ENCODE measurements at regions not wholly inside any gene's neighbourhood (a gene's known extent, or its start where the extent isn't known, plus 50 kb on each side); places are given as distances from the start of the nearest gene placed in this dataset.
"Not testable (repeated sequence)": the region's sequence is repeated elsewhere in the genome, so short reads cannot be mapped to it uniquely, and the experiment has no call there.

DNA sequence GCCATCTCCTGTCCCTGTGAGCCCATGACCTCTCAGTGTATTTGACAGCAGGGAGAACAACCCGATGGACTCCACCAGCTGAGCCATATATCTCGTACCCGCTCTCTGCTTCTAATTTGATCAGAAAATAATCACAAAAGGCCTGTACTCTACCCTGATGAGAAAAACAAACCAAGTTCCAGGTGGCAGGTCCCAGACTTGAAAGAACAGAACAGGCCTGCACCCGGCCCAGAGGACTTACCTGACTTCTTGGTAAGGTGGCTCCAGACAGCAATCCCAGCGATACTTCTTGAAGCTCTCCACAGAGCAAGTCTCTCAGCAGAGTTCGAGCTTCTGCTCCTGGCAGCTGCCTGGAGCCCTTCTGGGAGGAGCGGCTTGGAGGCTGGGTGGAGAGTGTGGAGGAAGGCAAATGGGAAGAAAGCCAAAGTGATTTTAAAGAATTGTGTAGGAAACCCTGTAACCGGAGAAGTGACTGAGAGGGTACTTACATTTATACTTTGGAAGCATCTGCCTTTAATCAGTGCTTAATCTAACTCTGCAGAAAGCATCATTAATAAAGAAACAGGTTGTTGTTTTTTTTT is 91.6 kb downstream of the SCN11A start:
- intact Hi-C loops (cut with DNase I), result no loop called here

DNA sequence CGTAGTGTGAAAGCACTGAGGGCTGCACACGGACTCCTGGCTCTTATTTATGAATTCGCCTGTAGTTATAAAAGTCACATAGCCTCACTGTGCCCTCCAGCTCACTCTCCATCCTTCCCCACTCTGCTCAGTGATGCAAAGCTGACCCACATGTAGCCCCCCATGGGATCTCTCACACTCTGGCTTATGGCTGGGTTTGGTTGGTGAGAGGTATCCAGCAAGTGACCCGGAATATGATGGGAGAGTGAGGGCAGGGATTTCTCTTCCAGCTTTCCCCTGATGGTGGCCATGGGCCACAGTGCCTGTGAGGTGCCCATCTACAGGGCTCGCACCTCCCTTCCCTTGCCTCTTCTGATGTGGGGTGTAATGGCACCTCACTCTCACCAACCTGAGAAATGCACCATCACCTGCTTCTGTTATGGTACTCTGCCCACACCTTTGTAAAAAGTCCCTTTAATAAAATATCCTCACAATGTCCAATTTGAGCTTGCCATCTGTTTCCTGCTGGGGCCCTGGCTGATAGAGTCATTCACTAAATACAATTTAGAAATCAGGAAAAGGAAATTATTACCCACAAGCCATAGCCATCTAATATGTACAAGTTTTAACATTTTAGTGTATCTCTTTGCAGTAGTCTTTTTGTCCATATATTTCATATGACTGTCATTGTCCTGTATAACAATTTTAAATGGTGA is 93.6 kb downstream of the SCN11A start:
- WGBS, 3 donors, result 81 to 85% (median 85%) methylated on average over 5 of the region's 5 CpGs

More for the DNA sequence above, 91.6 kb downstream of the SCN11A start:
- Histone ChIP-seq H3K27ac (no peak overlapping the region), H3K27me3 (ENCODE audit: insufficient read depth in 3 of 3, low read length in 2 of 3) (no peaks in the 10 kb centered on the region), H3K4me3 (no peak overlapping the region), H3K4me1 (no peaks in the 10 kb centered on the region), H3K36me3 (ENCODE audit: insufficient read depth in 1 of 2, low read depth in 1 of 2) (no peaks in the 10 kb centered on the region), H3K9me3 (no peaks in the 10 kb centered on the region)
- TF ChIP-seq, protein P1, sequence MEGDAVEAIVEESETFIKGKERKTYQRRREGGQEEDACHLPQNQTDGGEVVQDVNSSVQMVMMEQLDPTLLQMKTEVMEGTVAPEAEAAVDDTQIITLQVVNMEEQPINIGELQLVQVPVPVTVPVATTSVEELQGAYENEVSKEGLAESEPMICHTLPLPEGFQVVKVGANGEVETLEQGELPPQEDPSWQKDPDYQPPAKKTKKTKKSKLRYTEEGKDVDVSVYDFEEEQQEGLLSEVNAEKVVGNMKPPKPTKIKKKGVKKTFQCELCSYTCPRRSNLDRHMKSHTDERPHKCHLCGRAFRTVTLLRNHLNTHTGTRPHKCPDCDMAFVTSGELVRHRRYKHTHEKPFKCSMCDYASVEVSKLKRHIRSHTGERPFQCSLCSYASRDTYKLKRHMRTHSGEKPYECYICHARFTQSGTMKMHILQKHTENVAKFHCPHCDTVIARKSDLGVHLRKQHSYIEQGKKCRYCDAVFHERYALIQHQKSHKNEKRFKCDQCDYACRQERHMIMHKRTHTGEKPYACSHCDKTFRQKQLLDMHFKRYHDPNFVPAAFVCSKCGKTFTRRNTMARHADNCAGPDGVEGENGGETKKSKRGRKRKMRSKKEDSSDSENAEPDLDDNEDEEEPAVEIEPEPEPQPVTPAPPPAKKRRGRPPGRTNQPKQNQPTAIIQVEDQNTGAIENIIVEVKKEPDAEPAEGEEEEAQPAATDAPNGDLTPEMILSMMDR (IDR thresholded peaks at IDR 0.05), result no peak
- 49 to 58% (median 52%) methylated on average over 8 of the region's 8 CpGs for WGBS, 3 donors
- no peak for DNase-seq
- ATAC-seq, result no peak

DNA sequence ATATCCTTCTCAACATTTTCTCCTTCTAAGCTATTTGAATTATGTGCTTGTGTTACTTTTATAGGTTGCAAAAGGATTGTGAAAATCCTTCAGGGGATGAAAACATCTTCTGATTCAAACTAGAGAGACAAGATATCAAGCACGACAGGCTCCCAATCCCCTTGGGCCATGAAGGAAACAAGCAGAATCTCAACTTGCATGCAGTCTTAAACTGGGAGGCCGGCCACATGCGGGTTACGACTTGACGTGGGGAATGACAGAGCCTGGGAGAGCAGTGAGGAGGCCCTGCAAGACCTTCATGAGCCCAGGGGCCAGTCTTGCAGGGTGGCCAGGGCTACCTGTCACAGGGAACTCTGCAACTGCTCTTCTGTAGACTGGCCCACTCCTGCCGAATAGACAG is 94.4 kb downstream of the SCN11A start:
- Histone ChIP-seq H3K9me3 (no peaks in the 10 kb centered on the region), H3K27me3 (ENCODE audit: insufficient read depth in 3 of 3, low read length in 2 of 3) (peaks cover 0 to 4% (median 0%) of the 10 kb centered on the region in 3 donors), H3K27ac (no peak overlapping the region), H3K4me3 (no peak overlapping the region), H3K4me1 (no peaks in the 10 kb centered on the region), H3K36me3 (ENCODE audit: insufficient read depth in 1 of 2, low read depth in 1 of 2) (no peaks in the 10 kb centered on the region)
- intact Hi-C loops (cut with DNase I), result no loop called here
- ATAC-seq, result no peak
- TF ChIP-seq, protein P1 (IDR thresholded peaks at IDR 0.05), result no peak
- WGBS, 3 donors, result 52 to 61% (median 55%) methylated on average over 6 of the region's 6 CpGs
- DNase-seq, result no peak

More for the DNA sequence above, 93.6 kb downstream of the SCN11A start:
- H3K36me3 ChIP-seq (ENCODE audit: insufficient read depth in 1 of 2, low read depth in 1 of 2), result no peaks in the 10 kb centered on the region
- H3K4me3 ChIP-seq, result no peak overlapping the region
- ATAC-seq (no peak), DNase-seq (no peak)
- TF ChIP-seq, protein P1 (IDR thresholded peaks at IDR 0.05), result no peak
- intact Hi-C loops (cut with DNase I), result no loop called here
- H3K27ac ChIP-seq, result no peak overlapping the region
- H3K4me1 ChIP-seq, result no peaks in the 10 kb centered on the region
- no peaks in the 10 kb centered on the region for H3K9me3 ChIP-seq
- no peaks in the 10 kb centered on the region for H3K27me3 ChIP-seq (ENCODE audit: insufficient read depth in 3 of 3, low read length in 2 of 3)

DNA sequence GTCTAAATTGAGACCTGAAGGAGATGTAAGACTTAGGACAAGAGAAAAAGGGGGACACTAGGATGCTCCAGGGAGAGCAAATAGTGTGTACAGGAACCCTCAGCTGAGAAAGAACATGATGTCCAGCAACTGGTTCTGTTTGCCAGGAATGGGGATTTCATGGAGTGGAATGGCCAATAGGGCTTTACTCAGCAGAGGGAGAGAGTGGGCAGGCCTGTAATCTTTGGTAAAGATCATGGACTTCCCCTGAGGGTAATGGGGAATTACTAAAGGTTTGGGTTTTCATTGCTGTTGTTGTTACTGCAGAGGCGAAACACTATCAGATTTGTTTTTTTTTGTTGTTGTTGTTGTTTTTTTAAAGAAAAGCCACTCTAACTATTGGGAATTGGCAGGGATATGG is 99.0 kb downstream of the SCN11A start:
- no peaks in the 10 kb centered on the region for H3K36me3 ChIP-seq (ENCODE audit: insufficient read depth in 1 of 2, low read depth in 1 of 2)
- no peak for DNase-seq
- H3K9me3 ChIP-seq, result no peaks in the 10 kb centered on the region
- H3K27me3 ChIP-seq (ENCODE audit: insufficient read depth in 3 of 3, low read length in 2 of 3), result peaks cover 0 to 4% (median 0%) of the 10 kb centered on the region in 3 donors
- no peak overlapping the region for H3K4me3 ChIP-seq
- no peak overlapping the region for H3K27ac ChIP-seq
- intact Hi-C loops (cut with DNase I), result no loop called here
- TF ChIP-seq, protein P1 (IDR thresholded peaks at IDR 0.05), result no peak
- no peak for ATAC-seq
- 78 to 90% (median 87%) methylated on average over 1 of the region's 1 CpG for WGBS, 3 donors
- H3K4me1 ChIP-seq, result no peaks in the 10 kb centered on the region

DNA sequence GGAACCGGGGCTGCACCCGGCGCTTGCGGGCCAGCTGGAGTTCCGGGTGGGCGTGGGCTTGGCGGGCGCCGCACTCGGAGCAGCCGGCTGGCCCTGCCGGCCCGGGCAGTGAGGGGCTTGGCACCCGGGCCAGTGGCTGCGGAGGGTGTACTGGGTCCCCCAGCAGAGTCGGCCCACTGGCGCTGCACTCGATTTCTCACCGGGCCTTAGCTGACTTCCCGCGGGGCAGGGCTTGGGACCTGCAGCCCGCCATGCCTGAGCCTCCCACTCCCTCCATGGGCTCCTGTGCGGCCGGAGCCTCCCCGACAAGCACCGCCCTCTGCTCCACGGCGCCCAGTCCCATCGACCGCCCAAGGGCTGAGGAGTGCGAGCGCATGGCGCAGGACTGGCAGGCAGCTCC is 100.6 kb downstream of the SCN11A start:
- H3K9me3 ChIP-seq; H3K4me3 ChIP-seq; intact Hi-C loops (cut with DNase I); H3K27me3 ChIP-seq (ENCODE audit: insufficient read depth in 3 of 3, low read length in 2 of 3); H3K4me1 ChIP-seq; H3K27ac ChIP-seq; ATAC-seq; H3K36me3 ChIP-seq (ENCODE audit: insufficient read depth in 1 of 2, low read depth in 1 of 2); DNase-seq: not testable (repeated sequence)
- 95 to 96% (median 96%) methylated on average over 17 to 33 of the region's 33 CpGs for WGBS, 3 donors
